ENCODE measurements at regions not wholly inside any gene's neighbourhood (a gene's known extent, or its start where the extent isn't known, plus 50 kb on each side); places are given as distances from the start of the nearest gene placed in this dataset.

- TF ChIP-seq CTCF (IDR thresholded peaks at IDR 0.05) (no peak), EZH2phosphoT487 (IDR thresholded peaks at IDR 0.05) (no peak), EZH2 (IDR thresholded peaks at IDR 0.05) (no peak)
Observed at GRCh38 chr10:63713191-63714144, 192.3 kb downstream of the REEP3 start.

Measured in neural progenitor cell (in vitro differentiated cells).